HCT116 (cell line): ENCODE measurements at regions not wholly inside any gene's neighbourhood (a gene's known extent, or its start where the extent isn't known, plus 50 kb on each side); places are given as distances from the start of the nearest gene placed in this dataset.

Experiments
- ATAC-seq: fragments of 200-7000 bp; cut with Tn5 transposase; 2 replicates; pipeline ENCODE4 v1.9.1; 2020; ENCODE audit warnings: mild to moderate bottlenecking, moderate library complexity
- BruUV-seq: library from RNA; stranded (reverse); fragments of 400-500 nt; replicated peaks from 2 replicates; lab custom pipeline; 2021; lab: Mats Ljungman, UMichigan
- CTCF ChIA-PET: fragments of 300-600 bp; sonication (Branson Sonifier 250); formaldehyde crosslinking; loops from one replicate; lab custom pipeline; 2021; ENCODE audit warnings: antibody characterized with exemption; lab: Charles Lee
- POLR2A ChIA-PET: fragments of 300-600, 350-600 bp; sonication (Branson Sonifier 250); formaldehyde crosslinking; loops from one replicate; lab custom pipeline; 2021; ENCODE audit warnings: antibody characterized with exemption; lab: Charles Lee
- RAD21 ChIA-PET, 2 experiments: fragments of 300-600 bp; sonication (Branson Sonifier 250); formaldehyde crosslinking; loops; one replicate each; lab custom pipeline; 2023; ENCODE audit warnings: low total read pairs in 2 of 2; ENCODE audit not compliant: uncharacterized antibody in 2 of 2, unreplicated experiment in 2 of 2, low non-redundant PET in 1 of 2; lab: Charles Lee
- DNase-seq: peaks from one replicate; pipeline ENCODE4 v3.0.0-alpha.2; 2010; ENCODE audit warnings: low read depth, low spot score
- H2AFZ ChIP-seq: fragments of 200-600 bp; shearing (Covaris generic), sonication (generic); 2 replicates; pipeline ENCODE4 v1.6.1; 2017; ENCODE audit warnings: low read depth, mixed run types, mixed read lengths, antibody characterized with exemption, low read length; ENCODE audit not compliant: poor library complexity, severe bottlenecking
- H3K27ac ChIP-seq: 2 replicates; pipeline ENCODE4 v1.5.1; 2012; ENCODE audit warnings: low read depth, low read length
- H3K27me3 ChIP-seq: fragments of 200-600 bp; sonication (generic); 2 replicates; pipeline ENCODE4 v1.6.1; 2016; ENCODE audit warnings: mixed run types, low read length, mixed read lengths; ENCODE audit not compliant: insufficient read depth
- H3K36me3 ChIP-seq, 2 experiments: fragments of 200-500 bp in 1 of 2; fragments of 200-600 bp in 1 of 2; sonication (Bioruptor generic) in 1 of 2; sonication (generic) in 1 of 2; 2 replicates each; pipeline versions ENCODE4 v1.5.1 to v1.6.1; 2014 to 2016; ENCODE audit warnings: low read length in 2 of 2, inconsistent platforms in 1 of 2, mixed read lengths in 1 of 2, mixed run types in 1 of 2; ENCODE audit not compliant: insufficient read depth in 2 of 2, control insufficient read depth in 1 of 2
- H3K4me1 ChIP-seq, 2 experiments: fragments of 200-600 bp in 1 of 2; sonication (generic) in 1 of 2; 2 replicates each; pipeline versions ENCODE4 v1.5.1 to v1.6.1; 2012 to 2017; ENCODE audit warnings: low read length in 2 of 2, inconsistent platforms in 1 of 2, mild to moderate bottlenecking in 1 of 2, mixed read lengths in 1 of 2, mixed run types in 1 of 2, moderate library complexity in 1 of 2; ENCODE audit not compliant: insufficient read depth in 2 of 2, control insufficient read depth in 1 of 2
- H3K4me2 ChIP-seq: fragments of 200-600 bp; sonication (generic); 2 replicates; pipeline ENCODE4 v1.6.1; 2017; ENCODE audit warnings: mixed run types, low read length, mixed read lengths
- H3K4me3 ChIP-seq, 2 experiments: fragments of 200-600 bp in 1 of 2; sonication (generic) in 1 of 2; replicated peaks in 1 of 2; 2 replicates each; pipeline ENCODE4 v1.5.1; 2011 to 2016; ENCODE audit warnings: low read length in 2 of 2, control low read depth in 1 of 2, low read depth in 1 of 2, mild to moderate bottlenecking in 1 of 2, mixed read lengths in 1 of 2, mixed run types in 1 of 2
- H3K79me2 ChIP-seq: fragments of 200-600 bp; sonication (generic); 2 replicates; pipeline ENCODE4 v1.6.1; 2017; ENCODE audit warnings: mild to moderate bottlenecking, mixed run types, low read length, moderate library complexity, mixed read lengths; ENCODE audit not compliant: insufficient read depth
- H3K9ac ChIP-seq: fragments of 200-600 bp; sonication (generic); 2 replicates; pipeline ENCODE4 v1.6.1; 2016; ENCODE audit warnings: low read length, mixed read lengths
- H3K9me2 ChIP-seq: fragments of 200-600 bp; sonication (generic), shearing (Covaris generic); 2 replicates; pipeline ENCODE4 v1.6.1; 2017; ENCODE audit warnings: mixed run types, mild to moderate bottlenecking, moderate library complexity; ENCODE audit not compliant: insufficient read depth
- H3K9me3 ChIP-seq, 2 experiments: fragments of 200-500 bp in 1 of 2; fragments of 200-600 bp in 1 of 2; sonication (Bioruptor generic) in 1 of 2; sonication (generic) in 1 of 2; 2 replicates each; pipeline ENCODE4 v1.6.1; 2014 to 2017; ENCODE audit warnings: low read length in 2 of 2, mixed read lengths in 2 of 2, inconsistent platforms in 1 of 2, low read depth in 1 of 2, mild to moderate bottlenecking in 1 of 2, mixed run types in 1 of 2, moderate library complexity in 1 of 2; ENCODE audit not compliant: control insufficient read depth in 1 of 2, insufficient read depth in 1 of 2
- H4K20me1 ChIP-seq: fragments of 200-600 bp; sonication (generic), shearing (Covaris generic); 2 replicates; pipeline ENCODE4 v1.6.1; 2017; ENCODE audit warnings: mixed run types, mild to moderate bottlenecking, moderate library complexity; ENCODE audit not compliant: insufficient read depth
- ATF3 ChIP-seq: IDR thresholded peaks from 2 replicates; pipeline ENCODE4 v1.6.1; 2012
- CEBPB ChIP-seq: IDR thresholded peaks from 2 replicates; pipeline ENCODE4 v1.6.1; 2012; ENCODE audit warnings: low read depth
- CTCF ChIP-seq, 3 experiments: fragments of 200-600 bp in 1 of 3; sonication (generic) in 1 of 3; IDR thresholded peaks in 2 of 3; conservative IDR thresholded peaks in 1 of 3; 2 replicates each; pipeline ENCODE4 v1.5.1; 2012 to 2017; ENCODE audit warnings: low read depth in 2 of 3, low read length in 2 of 3, antibody characterized with exemption in 1 of 3, borderline replicate concordance in 1 of 3, control low read depth in 1 of 3, mild to moderate bottlenecking in 1 of 3, mixed read lengths in 1 of 3, mixed run types in 1 of 3, moderate library complexity in 1 of 3; ENCODE audit not compliant: insufficient read depth in 1 of 3
- EGR1 ChIP-seq: IDR thresholded peaks from 2 replicates; pipeline ENCODE4 v1.6.1; 2012; ENCODE audit warnings: low read depth
- ELF1 ChIP-seq: IDR thresholded peaks from 2 replicates; pipeline ENCODE4 v1.6.1; 2012; ENCODE audit warnings: low read depth, borderline replicate concordance
- EZH2 ChIP-seq: fragments of 200-600 bp; sonication (generic); IDR thresholded peaks from 2 replicates; pipeline ENCODE4 v1.6.1; 2017; ENCODE audit warnings: antibody characterized with exemption, mixed run types
- EZH2phosphoT487 ChIP-seq: fragments of 200-600 bp; IDR thresholded peaks from 2 replicates; pipeline ENCODE4 v1.6.1; 2018; ENCODE audit warnings: antibody characterized with exemption, borderline replicate concordance
- MAX ChIP-seq: IDR thresholded peaks from 2 replicates; pipeline ENCODE4 v1.6.1; 2012
- RAD21 ChIP-seq: IDR thresholded peaks from 2 replicates; pipeline ENCODE4 v1.6.1; 2012; ENCODE audit warnings: low read depth, mild to moderate bottlenecking
- SIN3A ChIP-seq: IDR thresholded peaks from 2 replicates; pipeline ENCODE4 v1.6.1; 2012; ENCODE audit warnings: low read depth
- SRF ChIP-seq: IDR thresholded peaks from 2 replicates; pipeline ENCODE4 v1.6.1; 2012; ENCODE audit warnings: low read depth
- TCF7L2 ChIP-seq: IDR thresholded peaks from 2 replicates; pipeline ENCODE4 v1.7.0; 2011; ENCODE audit warnings: borderline replicate concordance, inconsistent platforms; ENCODE audit not compliant: insufficient read depth, insufficient read length; ENCODE audit errors: extremely low read depth
- ZBTB33 ChIP-seq: IDR thresholded peaks from 2 replicates; pipeline ENCODE4 v1.6.1; 2011; ENCODE audit warnings: mild to moderate bottlenecking, low read length, moderate library complexity; ENCODE audit not compliant: insufficient replicate concordance; ENCODE audit errors: extremely low read depth
- ZFX ChIP-seq: fragments of 450-650 bp; IDR thresholded peaks from 2 replicates; pipeline ENCODE4 v1.6.1; 2017
- intact Hi-C: fragments of 100-400 bp; cut with micrococcal nuclease; formaldehyde crosslinking; loops from 2 replicates; pipeline ENCODE4 v1.10.0; 2022

- Histone ChIP-seq H2AFZ (no peak overlapping the region), H3K4me1 (no peaks in the 10 kb centered on the region; a peak in 1 of 4 replicates), H3K36me3 (no peaks in the 10 kb centered on the region)
- CTCF ChIA-PET: no interaction called here
- TF ChIP-seq CEBPB (no peak), EZH2phosphoT487 (no peak), SIN3A (no peak), ATF3 (no peak), TCF7L2 (no peak), SRF (no peak), EGR1 (no peak), MAX (no peak), ELF1 (no peak), ZBTB33 (no peak), RAD21 (no peak), CTCF (IDR thresholded peaks at IDR 0.05 in 2 of 3, conservative IDR thresholded peaks at IDR 0.05 in 1 of 3; ENCODE audit: borderline replicate concordance in 1 of 3, insufficient read depth in 1 of 3, low read depth in 2 of 3, low read length in 2 of 3) (no peak), EZH2 (no peak), ZFX (no peak)
- TF ChIP-seq, all 23 proteins: peak for 0
- Histone ChIP-seq H3K79me2 (no peaks in the 10 kb centered on the region), H3K9me3 (no peaks in the 10 kb centered on the region), H3K9me2 (no peaks in the 10 kb centered on the region), H3K27ac (no peak overlapping the region), H4K20me1 (no peaks in the 10 kb centered on the region), H3K4me3 (no peak overlapping the region), H3K27me3 (peaks cover 10% of the 10 kb centered on the region; the same call in 1 of the 2 replicates), H3K9ac (no peak overlapping the region), H3K4me2 (no peak overlapping the region)
- ChIA-PET RAD21 (no interaction called here), POLR2A (no interaction called here)
- BruUV-seq: no TSS peak
- ATAC-seq: no peak
- DNase-seq: no peak
- intact Hi-C loops: no loop called here
These were observed 152.9 kb downstream of the RWDD3 start for GRCh38 chr1:95386915-95387314.
